Activated T-cell treated with anti-CD3 and anti-CD28 coated beads, Interleukin-2, amount 50 U/mL, for 72 hours (primary cell): ENCODE measurements at regions not wholly inside any gene's neighbourhood (a gene's known extent, or its start where the extent isn't known, plus 50 kb on each side); places are given as distances from the start of the nearest gene placed in this dataset.

Source experiments
- ATAC-seq, 2 donors: fragments of 150-1000 bp; cut with Tn5 transposase; replicated peaks in 1 of 2; 2 replicates each; pipeline ENCODE4 v1.10.0; 2021; ENCODE audit warnings: moderate library complexity in 2 of 2, mild to moderate bottlenecking in 1 of 2
- DNase-seq, 2 donors: peaks; one replicate each; pipeline ENCODE4 v3.0.0; 2021 to 2022; ENCODE audit warnings: mixed read lengths in 1 of 2
- H3K27ac Mint-ChIP-seq: one replicate; pipeline ENCODE4 v1.8.0; 2022; ENCODE audit warnings: mild to moderate bottlenecking, moderate library complexity, mixed read lengths
- H3K27me3 Mint-ChIP-seq: one replicate; pipeline ENCODE4 v1.8.0; 2022; ENCODE audit warnings: low read depth, mixed read lengths
- H3K36me3 Mint-ChIP-seq, 2 donors: one replicate each; pipeline ENCODE4 v1.8.0; 2022; ENCODE audit warnings: mixed read lengths in 2 of 2, mild to moderate bottlenecking in 1 of 2; ENCODE audit not compliant: insufficient read depth in 2 of 2
- H3K4me1 Mint-ChIP-seq: one replicate; pipeline ENCODE4 v1.8.0; 2022; ENCODE audit warnings: low read depth, mixed read lengths
- H3K4me3 Mint-ChIP-seq, 2 donors: one replicate each; pipeline ENCODE4 v1.8.0; 2022; ENCODE audit warnings: mild to moderate bottlenecking in 2 of 2, mixed read lengths in 2 of 2, moderate library complexity in 2 of 2
- H3K9me3 Mint-ChIP-seq, 2 donors: one replicate each; pipeline ENCODE4 v1.8.0; 2022; ENCODE audit warnings: mixed read lengths in 2 of 2

DNA sequence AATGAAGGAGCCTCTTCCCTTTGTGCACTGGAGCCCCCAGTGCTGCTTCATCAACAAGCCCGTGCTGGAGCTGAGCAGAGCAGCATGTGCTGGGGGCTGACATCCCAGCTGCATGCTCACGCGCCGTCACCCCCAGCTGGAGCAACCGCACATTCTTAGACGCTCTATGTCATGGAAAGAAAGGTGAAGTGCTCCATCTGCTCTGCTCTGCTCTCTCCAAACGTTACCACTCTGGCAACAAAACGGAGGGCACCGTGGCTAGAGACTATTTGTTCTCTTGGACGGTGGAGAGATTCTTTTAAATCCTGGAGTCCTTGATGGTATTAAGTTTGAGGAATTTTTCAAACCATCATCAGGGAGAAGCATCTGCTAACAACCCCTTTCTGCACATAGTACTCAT, 208.4 kb downstream of the C12orf75 start:
- no peak for ATAC-seq
- Mint-ChIP-seq H3K4me3 (no peak overlapping the region), H3K27ac (no peak overlapping the region), H3K36me3 (peaks cover 0 to 1% of the 10 kb centered on the region in 2 donors), H3K4me1 (no peaks in the 10 kb centered on the region), H3K27me3 (peaks cover under 1% of the 10 kb centered on the region), H3K9me3 (peaks cover 6 to 10% of the 10 kb centered on the region in 2 donors)
- no peak for DNase-seq

DNA sequence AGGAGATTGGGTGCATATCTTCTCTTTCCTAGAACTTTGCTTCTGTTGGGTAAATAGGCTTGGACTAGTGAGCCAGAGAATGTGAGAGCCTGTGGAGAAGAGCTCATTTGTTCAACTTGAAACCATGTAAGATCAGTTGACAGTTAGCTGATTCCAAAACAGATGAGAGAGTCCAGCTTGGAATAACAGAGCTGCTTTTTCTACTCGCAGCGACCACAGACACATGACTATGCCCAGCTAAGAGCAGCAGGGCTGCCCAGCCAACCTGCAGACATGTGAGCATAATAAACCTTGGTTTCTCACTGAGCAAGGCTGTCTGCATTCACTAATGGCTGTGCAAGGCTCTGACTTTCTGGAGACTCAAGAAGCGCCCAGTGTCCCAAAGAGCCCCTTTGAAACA, 209.2 kb downstream of the C12orf75 start:
- DNase-seq (no peak), ATAC-seq (no peak)
- Mint-ChIP-seq H3K27ac (no peak overlapping the region), H3K36me3 (no peaks in the 10 kb centered on the region), H3K27me3 (peaks cover 5% of the 10 kb centered on the region), H3K4me3 (no peak overlapping the region), H3K4me1 (no peaks in the 10 kb centered on the region), H3K9me3 (peaks cover 3 to 7% of the 10 kb centered on the region in 2 donors)

DNA sequence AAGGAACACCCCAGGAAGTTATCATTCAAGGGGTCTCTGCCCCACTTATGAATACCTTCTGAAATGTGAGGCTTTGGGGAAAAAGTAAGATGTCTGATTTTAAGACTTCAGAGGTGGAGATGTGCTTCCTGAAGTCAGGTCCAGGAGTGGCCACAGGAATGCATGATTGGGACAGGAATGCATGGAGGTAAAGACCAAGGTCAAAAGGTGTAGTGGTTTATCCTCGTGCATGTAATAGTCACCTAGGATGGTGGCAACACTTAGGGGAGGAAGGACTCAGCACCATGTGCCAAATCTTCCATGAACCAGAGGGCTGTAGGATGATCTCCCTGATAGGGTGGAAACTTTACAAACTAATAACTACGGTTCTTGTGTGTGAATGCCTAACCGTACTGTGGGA, 217.3 kb downstream of the C12orf75 start:
- Mint-ChIP-seq H3K4me3 (no peak overlapping the region), H3K36me3 (no peaks in the 10 kb centered on the region), H3K27me3 (peaks cover 5% of the 10 kb centered on the region), H3K4me1 (no peaks in the 10 kb centered on the region), H3K9me3 (peaks cover 0 to 3% of the 10 kb centered on the region in 2 donors), H3K27ac (no peak overlapping the region)
- DNase-seq (no peak), ATAC-seq (no peak)

DNA sequence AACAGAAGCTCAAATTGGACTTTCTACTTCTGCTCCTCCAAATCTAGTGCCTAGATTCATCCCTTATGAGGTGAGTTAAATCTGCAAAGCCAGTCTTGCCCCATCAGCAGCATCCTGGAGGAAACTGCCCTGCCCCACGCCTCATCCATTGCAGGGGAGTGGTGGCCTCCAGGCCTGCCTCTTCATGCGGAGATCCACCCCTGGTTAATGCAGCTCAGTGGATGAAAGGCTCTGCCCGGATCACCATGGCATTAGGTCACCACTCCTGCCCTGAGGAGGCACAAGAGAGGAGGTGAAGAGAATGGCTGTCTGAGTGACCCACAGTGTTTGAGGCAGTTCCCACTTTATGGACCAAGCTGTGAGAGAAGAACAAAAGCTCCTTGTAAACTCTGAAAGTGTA, 218.1 kb downstream of the C12orf75 start:
- H3K4me3 Mint-ChIP-seq = no peak overlapping the region
- H3K4me1 Mint-ChIP-seq = no peaks in the 10 kb centered on the region
- no peak overlapping the region for H3K27ac Mint-ChIP-seq
- DNase-seq (no peak), ATAC-seq (no peak)
- no peaks in the 10 kb centered on the region for H3K36me3 Mint-ChIP-seq
- H3K9me3 Mint-ChIP-seq = peaks cover 0 to 3% of the 10 kb centered on the region in 2 donors
- peaks cover 5% of the 10 kb centered on the region for H3K27me3 Mint-ChIP-seq

DNA sequence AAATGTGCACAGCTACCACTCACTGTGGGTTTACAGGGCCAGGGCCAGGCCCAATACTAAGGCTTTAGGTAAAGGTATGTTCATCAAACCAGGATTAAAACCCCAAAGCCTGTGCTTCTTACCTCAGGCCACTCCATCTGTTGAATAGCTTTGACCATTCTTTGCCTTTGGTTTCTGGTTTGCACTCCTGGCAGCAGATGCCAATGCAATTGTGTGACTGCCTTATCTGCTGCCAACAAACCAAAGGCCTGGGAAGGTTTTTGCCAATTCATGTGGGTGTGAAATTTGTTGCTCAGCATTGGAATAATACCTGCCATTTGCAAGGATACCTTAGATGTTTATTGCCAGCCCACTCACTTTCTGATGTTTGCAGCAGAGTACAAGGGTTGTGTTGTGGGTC, 221.6 kb downstream of the C12orf75 start:
- Mint-ChIP-seq H3K4me3 (no peak overlapping the region), H3K27ac (no peak overlapping the region), H3K27me3 (no peaks in the 10 kb centered on the region), H3K36me3 (no peaks in the 10 kb centered on the region), H3K9me3 (peaks cover 0 to 3% of the 10 kb centered on the region in 2 donors), H3K4me1 (no peaks in the 10 kb centered on the region)
- no peak for ATAC-seq
- DNase-seq = no peak

DNA sequence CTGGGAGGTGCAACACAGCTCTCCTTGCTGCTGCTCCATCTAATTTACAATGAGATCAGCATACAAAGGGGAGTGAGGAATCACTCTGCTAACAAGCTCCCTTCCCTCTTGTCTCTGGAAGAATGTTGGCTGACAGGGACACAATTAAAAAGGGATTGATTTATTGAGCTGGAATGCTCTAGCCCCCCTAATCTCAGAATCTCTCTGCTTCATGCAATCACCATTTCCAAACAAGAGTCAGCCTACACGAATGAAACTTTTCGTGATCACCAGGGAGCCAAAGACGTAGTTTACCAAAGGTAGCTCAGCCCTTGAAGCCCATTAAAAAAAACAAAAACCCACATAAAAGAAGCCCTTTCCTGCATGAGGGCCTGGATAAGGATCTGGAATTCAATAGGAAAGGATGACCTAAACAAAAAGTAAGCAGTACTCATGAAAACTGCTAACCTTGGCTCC, 223.8 kb downstream of the C12orf75 start:
- no peak overlapping the region for H3K27ac Mint-ChIP-seq
- ATAC-seq (no peak), DNase-seq (no peak)
- H3K4me3 Mint-ChIP-seq = no peak overlapping the region
- H3K27me3 Mint-ChIP-seq = no peaks in the 10 kb centered on the region
- H3K4me1 Mint-ChIP-seq = no peaks in the 10 kb centered on the region
- no peaks in the 10 kb centered on the region for H3K36me3 Mint-ChIP-seq
- H3K9me3 Mint-ChIP-seq = peaks cover 0 to 3% of the 10 kb centered on the region in 2 donors

GRCh38 chr12:105554856-105555255, 224.4 kb downstream of the C12orf75 start:
- Mint-ChIP-seq H3K4me1 (no peaks in the 10 kb centered on the region), H3K4me3 (no peak overlapping the region), H3K36me3 (no peaks in the 10 kb centered on the region), H3K9me3 (peaks cover 0 to 1% of the 10 kb centered on the region in 2 donors), H3K27me3 (no peaks in the 10 kb centered on the region), H3K27ac (no peak overlapping the region)
- DNase-seq (no peak), ATAC-seq (no peak)

- H3K27ac Mint-ChIP-seq = no peak overlapping the region
- no peaks in the 10 kb centered on the region for H3K36me3 Mint-ChIP-seq
- ATAC-seq (no peak), DNase-seq (no peak)
- H3K4me1 Mint-ChIP-seq = no peaks in the 10 kb centered on the region
- no peak overlapping the region for H3K4me3 Mint-ChIP-seq
- peaks cover 8% of the 10 kb centered on the region for H3K27me3 Mint-ChIP-seq
- peaks cover 0 to 1% of the 10 kb centered on the region in 2 donors for H3K9me3 Mint-ChIP-seq
Measured at GRCh38 chr12:105555556-105556295, 225.2 kb downstream of the C12orf75 start.

GRCh38 chr12:105559310-105559709, 228.8 kb downstream of the C12orf75 start:
- no peak for ATAC-seq
- no peak for DNase-seq
- H3K36me3 Mint-ChIP-seq = no peaks in the 10 kb centered on the region
- no peaks in the 10 kb centered on the region for H3K9me3 Mint-ChIP-seq
- no peak overlapping the region for H3K27ac Mint-ChIP-seq
- H3K4me3 Mint-ChIP-seq = no peak overlapping the region
- H3K4me1 Mint-ChIP-seq = no peaks in the 10 kb centered on the region
- peaks cover 10% of the 10 kb centered on the region for H3K27me3 Mint-ChIP-seq

- peaks cover 16% of the 10 kb centered on the region for H3K27me3 Mint-ChIP-seq
- ATAC-seq = no peak
- no peak overlapping the region for H3K27ac Mint-ChIP-seq
Measured at GRCh38 chr12:105561546-105562198, 231.2 kb downstream of the C12orf75 start.

DNA sequence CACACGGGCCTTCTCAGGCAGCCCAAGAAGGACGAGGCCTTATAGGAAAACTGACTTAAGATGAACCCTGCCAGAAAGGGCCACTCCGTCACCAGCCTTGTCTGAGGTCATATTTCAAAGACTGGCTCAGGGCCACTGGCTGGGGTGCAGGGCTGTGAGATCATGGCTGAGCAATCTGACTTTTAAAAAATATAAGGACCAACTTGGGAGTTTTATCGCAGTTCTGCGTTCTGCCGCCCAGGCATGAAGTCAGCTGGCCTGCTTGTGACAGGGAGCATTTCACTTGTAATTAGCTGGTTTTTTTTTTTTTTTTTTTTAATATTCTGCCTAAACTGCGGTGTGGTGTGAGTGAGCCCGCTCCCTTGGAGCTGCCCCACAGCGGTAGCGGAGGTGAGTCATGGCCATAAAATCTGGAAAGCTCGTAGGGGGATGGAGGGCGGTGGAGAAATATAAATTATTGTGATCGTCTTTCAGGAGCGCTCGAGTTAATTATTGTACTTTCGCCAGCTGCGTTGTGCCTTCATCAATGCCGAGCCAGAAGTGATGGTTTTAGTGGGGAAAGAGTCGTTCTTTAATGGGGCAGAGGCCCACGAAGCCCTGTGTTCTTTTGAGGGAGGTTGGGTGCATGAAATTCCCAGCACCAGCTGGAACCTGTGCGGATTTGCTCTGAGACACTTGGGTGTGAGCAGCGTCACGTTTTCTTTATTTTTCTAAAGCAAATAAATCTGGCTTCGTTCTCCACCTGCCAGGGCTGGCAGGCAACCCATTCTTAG, 231.9 kb downstream of the C12orf75 start:
- ATAC-seq = no peak
- H3K4me3 Mint-ChIP-seq = no peak overlapping the region
- peaks cover 18% of the 10 kb centered on the region for H3K27me3 Mint-ChIP-seq
- no peaks in the 10 kb centered on the region for H3K4me1 Mint-ChIP-seq
- H3K9me3 Mint-ChIP-seq = no peaks in the 10 kb centered on the region
- H3K27ac Mint-ChIP-seq = no peak overlapping the region
- no peaks in the 10 kb centered on the region for H3K36me3 Mint-ChIP-seq
- no peak for DNase-seq

More at GRCh38 chr12:105561546-105562198, 231.2 kb downstream of the C12orf75 start:
- Mint-ChIP-seq H3K4me1 (no peaks in the 10 kb centered on the region), H3K36me3 (no peaks in the 10 kb centered on the region), H3K4me3 (no peak overlapping the region), H3K9me3 (no peaks in the 10 kb centered on the region)
- no peak for DNase-seq

GRCh38 chr12:105567061-105567460, 236.6 kb downstream of the C12orf75 start:
- ATAC-seq (no peak), DNase-seq (no peak)
- Mint-ChIP-seq H3K9me3 (no peaks in the 10 kb centered on the region), H3K4me3 (no peak overlapping the region), H3K36me3 (no peaks in the 10 kb centered on the region), H3K27ac (no peak overlapping the region), H3K4me1 (no peaks in the 10 kb centered on the region), H3K27me3 (peaks cover 14% of the 10 kb centered on the region)

- no peak for ATAC-seq
- peaks cover 19% of the 10 kb centered on the region for H3K27me3 Mint-ChIP-seq
- no peaks in the 10 kb centered on the region for H3K9me3 Mint-ChIP-seq
- no peak overlapping the region for H3K27ac Mint-ChIP-seq
- no peaks in the 10 kb centered on the region for H3K36me3 Mint-ChIP-seq
- no peaks in the 10 kb centered on the region for H3K4me1 Mint-ChIP-seq
- H3K4me3 Mint-ChIP-seq = no peak overlapping the region
- no peak for DNase-seq
Measured at GRCh38 chr12:105569886-105570285, 239.4 kb downstream of the C12orf75 start.
